MM.1S (cell line): ENCODE measurements at regions not wholly inside any gene's neighbourhood (a gene's known extent, or its start where the extent isn't known, plus 50 kb on each side); places are given as distances from the start of the nearest gene placed in this dataset.

ENCODE experiments used
- CTCF ChIP-seq: fragments of 300-600 bp; sonication (generic); IDR thresholded peaks from 2 replicates; pipeline ENCODE4 v1.5.1; 2016; ENCODE audit warnings: antibody characterized with exemption, low read length, mixed read lengths
- EZH2 ChIP-seq: fragments of 300-600 bp; sonication (generic); optimal IDR thresholded peaks from 2 replicates; pipeline ENCODE3; 2017; ENCODE audit warnings: low read depth, mild to moderate bottlenecking, antibody characterized with exemption, low read length, mixed read lengths
- EZH2phosphoT487 ChIP-seq: fragments of 300-600 bp; sonication (generic); IDR thresholded peaks from 2 replicates; pipeline ENCODE4 v1.6.1; 2018; ENCODE audit warnings: antibody characterized with exemption, low read length

DNA sequence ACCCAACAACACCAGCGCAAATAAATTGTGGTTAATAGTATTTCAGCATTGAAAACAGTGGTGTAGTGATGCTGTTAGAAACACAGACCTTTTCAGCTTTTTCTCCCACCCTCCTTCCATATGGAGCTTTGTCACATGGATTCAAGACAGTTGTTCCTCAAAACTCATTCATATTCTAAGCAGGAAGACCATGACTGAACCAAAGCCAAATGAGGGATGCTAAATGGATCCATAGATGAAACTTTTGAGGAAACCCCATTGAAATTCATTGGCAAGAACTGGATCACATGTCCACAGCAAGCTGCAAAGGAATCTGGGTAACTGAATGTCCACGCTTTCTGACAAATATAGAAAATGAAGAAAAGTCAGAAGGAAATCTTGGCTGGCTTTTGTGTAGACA is 615.1 kb upstream of the NETO1 start:
- TF ChIP-seq CTCF (no peak), EZH2 (no peak), EZH2phosphoT487 (no peak)
